ENCODE measurements at regions not wholly inside any gene's neighbourhood (a gene's known extent, or its start where the extent isn't known, plus 50 kb on each side); places are given as distances from the start of the nearest gene placed in this dataset.

GRCh38 chr1:61609040-61609439 lies 115.9 kb downstream of the TM2D1 start:
- ATAC-seq (ENCODE audit: insufficient read depth, low read depth), result no peak
- no peak overlapping the region for H3K4me3 ChIP-seq (ENCODE audit: low read depth in 1 of 2, low read length in 2 of 2)
- TF ChIP-seq CTCF (IDR thresholded peaks at IDR 0.05; ENCODE audit: borderline replicate concordance, extremely low read depth, low read length, poor library complexity, severe bottlenecking), result no peak
- TF ChIP-seq EZH2 (IDR thresholded peaks at IDR 0.05; ENCODE audit: borderline replicate concordance, low read depth, low read length, severe bottlenecking), result no peak

GRCh38 chr1:61607448-61607847 lies 117.5 kb downstream of the TM2D1 start:
- DNase-seq, result no peak
- Histone ChIP-seq H2AFZ (ENCODE audit: low read depth, low read length) (no peak overlapping the region), H3K27ac (ENCODE audit: low read length) (no peak overlapping the region), H3K36me3 (ENCODE audit: insufficient read depth, low read length) (no peaks in the 10 kb centered on the region), H3K9me3 (ENCODE audit: insufficient read depth, low read length, severe bottlenecking) (no peaks in the 10 kb centered on the region), H3K4me3 (ENCODE audit: low read depth in 1 of 2, low read length in 2 of 2) (no peak overlapping the region), H3K9ac (ENCODE audit: low read depth, low read length) (no peak overlapping the region), H3K79me2 (ENCODE audit: insufficient read depth, low read length) (no peaks in the 10 kb centered on the region), H3K4me1 (ENCODE audit: insufficient read depth, low read length) (no peaks in the 10 kb centered on the region), H3K4me2 (ENCODE audit: insufficient read depth, low read length) (no peak overlapping the region), H4K20me1 (ENCODE audit: insufficient read depth, low read length) (no peaks in the 10 kb centered on the region), H3K27me3 (ENCODE audit: insufficient read depth, low read length, poor library complexity) (peaks cover under 1% of the 10 kb centered on the region)
- TF ChIP-seq CTCF (IDR thresholded peaks at IDR 0.05; ENCODE audit: borderline replicate concordance, extremely low read depth, low read length, poor library complexity, severe bottlenecking) (no peak), EZH2 (IDR thresholded peaks at IDR 0.05; ENCODE audit: borderline replicate concordance, low read depth, low read length, severe bottlenecking) (no peak)
- no peak for ATAC-seq (ENCODE audit: insufficient read depth, low read depth)

More at GRCh38 chr1:61609040-61609439, 115.9 kb downstream of the TM2D1 start:
- Histone ChIP-seq H2AFZ (ENCODE audit: low read depth, low read length) (no peak overlapping the region), H3K9me3 (ENCODE audit: insufficient read depth, low read length, severe bottlenecking) (no peaks in the 10 kb centered on the region), H3K4me1 (ENCODE audit: insufficient read depth, low read length) (no peaks in the 10 kb centered on the region), H3K27ac (ENCODE audit: low read length) (no peak overlapping the region), H3K9ac (ENCODE audit: low read depth, low read length) (no peak overlapping the region), H3K79me2 (ENCODE audit: insufficient read depth, low read length) (no peaks in the 10 kb centered on the region), H3K27me3 (ENCODE audit: insufficient read depth, low read length, poor library complexity) (peaks cover 4% of the 10 kb centered on the region), H3K36me3 (ENCODE audit: insufficient read depth, low read length) (no peaks in the 10 kb centered on the region), H4K20me1 (ENCODE audit: insufficient read depth, low read length) (no peaks in the 10 kb centered on the region), H3K4me2 (ENCODE audit: insufficient read depth, low read length) (no peak overlapping the region)
- no peak for DNase-seq

- no peak for TF ChIP-seq EZH2 (IDR thresholded peaks at IDR 0.05; ENCODE audit: borderline replicate concordance, low read depth, low read length, severe bottlenecking)
- TF ChIP-seq CTCF (IDR thresholded peaks at IDR 0.05; ENCODE audit: borderline replicate concordance, extremely low read depth, low read length, poor library complexity, severe bottlenecking), result no peak
- no peak for ATAC-seq (ENCODE audit: insufficient read depth, low read depth)
Measured at GRCh38 chr1:61606448-61607312, 118.3 kb downstream of the TM2D1 start.

More at GRCh38 chr1:61606448-61607312, 118.3 kb downstream of the TM2D1 start:
- no peak overlapping the region for H3K27ac ChIP-seq (ENCODE audit: low read length)
- H3K4me2 ChIP-seq (ENCODE audit: insufficient read depth, low read length), result no peak overlapping the region
- H3K9ac ChIP-seq (ENCODE audit: low read depth, low read length), result no peak overlapping the region
- DNase-seq, result no peak
- no peaks in the 10 kb centered on the region for H4K20me1 ChIP-seq (ENCODE audit: insufficient read depth, low read length)
- H3K9me3 ChIP-seq (ENCODE audit: insufficient read depth, low read length, severe bottlenecking), result no peaks in the 10 kb centered on the region
- H3K4me1 ChIP-seq (ENCODE audit: insufficient read depth, low read length), result no peaks in the 10 kb centered on the region
- H3K79me2 ChIP-seq (ENCODE audit: insufficient read depth, low read length), result no peaks in the 10 kb centered on the region
- no peaks in the 10 kb centered on the region for H3K27me3 ChIP-seq (ENCODE audit: insufficient read depth, low read length, poor library complexity)
- H2AFZ ChIP-seq (ENCODE audit: low read depth, low read length), result no peak overlapping the region
- no peaks in the 10 kb centered on the region for H3K36me3 ChIP-seq (ENCODE audit: insufficient read depth, low read length)
- no peak overlapping the region for H3K4me3 ChIP-seq (ENCODE audit: low read depth in 1 of 2, low read length in 2 of 2)

Measured in DND-41 (cell line).